ENCODE measurements at regions not wholly inside any gene's neighbourhood (a gene's known extent, or its start where the extent isn't known, plus 50 kb on each side); places are given as distances from the start of the nearest gene placed in this dataset.

GRCh38 chr10:93182790-93183189 lies 109.1 kb downstream of the CYP26A1 start:
- POLR2A ChIA-PET = no interaction called here
- intact Hi-C loops (cut with micrococcal nuclease) = no loop called here

More at GRCh38 chr10:93182790-93183189, 109.1 kb downstream of the CYP26A1 start:
- BruUV-seq (replicated peaks) = no TSS peak
- no peak for DNase-seq (ENCODE audit: low read depth, low spot score)
- H4K20me1 ChIP-seq (ENCODE audit: insufficient read depth) = no peaks in the 10 kb centered on the region
- ChIA-PET RAD21 (ENCODE audit: low non-redundant PET in 1 of 2, low total read pairs in 2 of 2, uncharacterized antibody in 2 of 2, unreplicated experiment in 2 of 2) (no interaction called here), CTCF (no interaction called here)
- no peaks in the 10 kb centered on the region for H3K9me3 ChIP-seq (ENCODE audit: control insufficient read depth in 1 of 2, insufficient read depth in 1 of 2, low read depth in 1 of 2, low read length in 2 of 2)
- H3K9ac ChIP-seq (ENCODE audit: low read length) = no peak overlapping the region
- H3K27me3 ChIP-seq (ENCODE audit: insufficient read depth, low read length) = no peaks in the 10 kb centered on the region
- no peaks in the 10 kb centered on the region for H3K4me1 ChIP-seq (ENCODE audit: control insufficient read depth in 1 of 2, insufficient read depth in 2 of 2, low read length in 2 of 2)
- no peak overlapping the region for H2AFZ ChIP-seq (ENCODE audit: low read depth, low read length, poor library complexity, severe bottlenecking)
- TF ChIP-seq ZBTB33 (IDR thresholded peaks at IDR 0.05; ENCODE audit: extremely low read depth, insufficient replicate concordance, low read length) = no peak
- no peak for TF ChIP-seq EZH2phosphoT487 (IDR thresholded peaks at IDR 0.05; ENCODE audit: borderline replicate concordance)
- TF ChIP-seq SIN3A (IDR thresholded peaks at IDR 0.05; ENCODE audit: low read depth) = no peak
- no peak for TF ChIP-seq REST (IDR thresholded peaks at IDR 0.05; ENCODE audit: low read depth)
- TF ChIP-seq CEBPB (IDR thresholded peaks at IDR 0.05; ENCODE audit: low read depth) = no peak
- TF ChIP-seq ZFX (IDR thresholded peaks at IDR 0.05) = no peak
- no peak for TF ChIP-seq JUND (IDR thresholded peaks at IDR 0.05)
- no peak for TF ChIP-seq POLR2AphosphoS5 (IDR thresholded peaks at IDR 0.05; ENCODE audit: low read depth, low read length)
- no peak for TF ChIP-seq SRF (IDR thresholded peaks at IDR 0.05; ENCODE audit: low read depth)
- TF ChIP-seq SP1 (IDR thresholded peaks at IDR 0.05; ENCODE audit: low read depth) = no peak
- H3K36me3 ChIP-seq (ENCODE audit: control insufficient read depth in 1 of 2, insufficient read depth in 2 of 2, low read length in 2 of 2) = no peaks in the 10 kb centered on the region
- H3K4me3 ChIP-seq (replicated peaks in 1 of 2; ENCODE audit: low read depth in 1 of 2, low read length in 2 of 2) = no peak overlapping the region
- H3K4me2 ChIP-seq (ENCODE audit: low read length) = no peak overlapping the region
- no peaks in the 10 kb centered on the region for H3K9me2 ChIP-seq (ENCODE audit: insufficient read depth)
- no peaks in the 10 kb centered on the region for H3K79me2 ChIP-seq (ENCODE audit: insufficient read depth, low read length)
- ATAC-seq = no peak
- H3K27ac ChIP-seq (ENCODE audit: low read depth, low read length) = no peak overlapping the region

All from HCT116 (cell line).